T-helper 2 cell treated with Interferon-gamma antibody and Interleukin-4, amounts not matched to agents 100 ng/mL and 5 ng/mL, for 36 hours (primary cell): ENCODE measurements at regions not wholly inside any gene's neighbourhood (a gene's known extent, or its start where the extent isn't known, plus 50 kb on each side); places are given as distances from the start of the nearest gene placed in this dataset.

Experiments
- intact Hi-C: fragments of 100-400 bp; cut with micrococcal nuclease; formaldehyde crosslinking; loops from one replicate; pipeline ENCODE4 v1.15.1; 2023

- intact Hi-C loops = no loop called here
These were observed 812.9 kb downstream of the VGLL3 start for GRCh38 chr3:86178095-86178494.

- intact Hi-C loops = no loop called here
These were observed 814.5 kb downstream of the VGLL3 start for GRCh38 chr3:86176445-86176784.

GRCh38 chr3:86175593-86176444 is 815.1 kb downstream of the VGLL3 start:
- intact Hi-C loops = no loop called here

GRCh38 chr3:86175051-86175536 is 815.9 kb downstream of the VGLL3 start:
- intact Hi-C loops = no loop called here

GRCh38 chr3:86173401-86173800 is 817.5 kb downstream of the VGLL3 start:
- intact Hi-C loops = no loop called here

- intact Hi-C loops = no loop called here
These were observed 822.4 kb downstream of the VGLL3 start for GRCh38 chr3:86168512-86168911.

- intact Hi-C loops = no loop called here
These were observed 828.4 kb downstream of the VGLL3 start for GRCh38 chr3:86162521-86162920.

- intact Hi-C loops = no loop called here
These were observed 829.5 kb downstream of the VGLL3 start for GRCh38 chr3:86161493-86161892.

GRCh38 chr3:86152620-86153019 is 838.3 kb downstream of the VGLL3 start:
- intact Hi-C loops = no loop called here

- intact Hi-C loops = no loop called here
These were observed 841.9 kb downstream of the VGLL3 start for GRCh38 chr3:86149054-86149453.

- intact Hi-C loops = no loop called here
These were observed 843.8 kb downstream of the VGLL3 start for GRCh38 chr3:86147119-86147518.

GRCh38 chr3:86126552-86126951 is 864.4 kb downstream of the VGLL3 start:
- intact Hi-C loops = no loop called here
